HCT116 (cell line): ENCODE measurements at regions not wholly inside any gene's neighbourhood (a gene's known extent, or its start where the extent isn't known, plus 50 kb on each side); places are given as distances from the start of the nearest gene placed in this dataset.

Source experiments
- ATAC-seq: fragments of 200-7000 bp; cut with Tn5 transposase; 2 replicates; pipeline ENCODE4 v1.9.1; 2020; ENCODE audit warnings: mild to moderate bottlenecking, moderate library complexity
- BruUV-seq: library from RNA; stranded (reverse); fragments of 400-500 nt; replicated peaks from 2 replicates; lab custom pipeline; 2021; lab: Mats Ljungman, UMichigan
- CTCF ChIA-PET: fragments of 300-600 bp; sonication (Branson Sonifier 250); formaldehyde crosslinking; loops from one replicate; lab custom pipeline; 2021; ENCODE audit warnings: antibody characterized with exemption; lab: Charles Lee
- POLR2A ChIA-PET: fragments of 300-600, 350-600 bp; sonication (Branson Sonifier 250); formaldehyde crosslinking; loops from one replicate; lab custom pipeline; 2021; ENCODE audit warnings: antibody characterized with exemption; lab: Charles Lee
- RAD21 ChIA-PET, 2 experiments: fragments of 300-600 bp; sonication (Branson Sonifier 250); formaldehyde crosslinking; loops; one replicate each; lab custom pipeline; 2023; ENCODE audit warnings: low total read pairs in 2 of 2; ENCODE audit not compliant: uncharacterized antibody in 2 of 2, unreplicated experiment in 2 of 2, low non-redundant PET in 1 of 2; lab: Charles Lee
- DNase-seq: peaks from one replicate; pipeline ENCODE4 v3.0.0-alpha.2; 2010; ENCODE audit warnings: low read depth, low spot score
- H2AFZ ChIP-seq: fragments of 200-600 bp; shearing (Covaris generic), sonication (generic); 2 replicates; pipeline ENCODE4 v1.6.1; 2017; ENCODE audit warnings: low read depth, mixed run types, mixed read lengths, antibody characterized with exemption, low read length; ENCODE audit not compliant: poor library complexity, severe bottlenecking
- H3K27ac ChIP-seq: 2 replicates; pipeline ENCODE4 v1.5.1; 2012; ENCODE audit warnings: low read depth, low read length
- H3K27me3 ChIP-seq: fragments of 200-600 bp; sonication (generic); 2 replicates; pipeline ENCODE4 v1.6.1; 2016; ENCODE audit warnings: mixed run types, low read length, mixed read lengths; ENCODE audit not compliant: insufficient read depth
- H3K36me3 ChIP-seq, 2 experiments: fragments of 200-500 bp in 1 of 2; fragments of 200-600 bp in 1 of 2; sonication (Bioruptor generic) in 1 of 2; sonication (generic) in 1 of 2; 2 replicates each; pipeline versions ENCODE4 v1.5.1 to v1.6.1; 2014 to 2016; ENCODE audit warnings: low read length in 2 of 2, inconsistent platforms in 1 of 2, mixed read lengths in 1 of 2, mixed run types in 1 of 2; ENCODE audit not compliant: insufficient read depth in 2 of 2, control insufficient read depth in 1 of 2
- H3K4me1 ChIP-seq, 2 experiments: fragments of 200-600 bp in 1 of 2; sonication (generic) in 1 of 2; 2 replicates each; pipeline versions ENCODE4 v1.5.1 to v1.6.1; 2012 to 2017; ENCODE audit warnings: low read length in 2 of 2, inconsistent platforms in 1 of 2, mild to moderate bottlenecking in 1 of 2, mixed read lengths in 1 of 2, mixed run types in 1 of 2, moderate library complexity in 1 of 2; ENCODE audit not compliant: insufficient read depth in 2 of 2, control insufficient read depth in 1 of 2
- H3K4me2 ChIP-seq: fragments of 200-600 bp; sonication (generic); 2 replicates; pipeline ENCODE4 v1.6.1; 2017; ENCODE audit warnings: mixed run types, low read length, mixed read lengths
- H3K4me3 ChIP-seq, 2 experiments: fragments of 200-600 bp in 1 of 2; sonication (generic) in 1 of 2; replicated peaks in 1 of 2; 2 replicates each; pipeline ENCODE4 v1.5.1; 2011 to 2016; ENCODE audit warnings: low read length in 2 of 2, control low read depth in 1 of 2, low read depth in 1 of 2, mild to moderate bottlenecking in 1 of 2, mixed read lengths in 1 of 2, mixed run types in 1 of 2
- H3K79me2 ChIP-seq: fragments of 200-600 bp; sonication (generic); 2 replicates; pipeline ENCODE4 v1.6.1; 2017; ENCODE audit warnings: mild to moderate bottlenecking, mixed run types, low read length, moderate library complexity, mixed read lengths; ENCODE audit not compliant: insufficient read depth
- H3K9ac ChIP-seq: fragments of 200-600 bp; sonication (generic); 2 replicates; pipeline ENCODE4 v1.6.1; 2016; ENCODE audit warnings: low read length, mixed read lengths
- H3K9me2 ChIP-seq: fragments of 200-600 bp; sonication (generic), shearing (Covaris generic); 2 replicates; pipeline ENCODE4 v1.6.1; 2017; ENCODE audit warnings: mixed run types, mild to moderate bottlenecking, moderate library complexity; ENCODE audit not compliant: insufficient read depth
- H3K9me3 ChIP-seq, 2 experiments: fragments of 200-500 bp in 1 of 2; fragments of 200-600 bp in 1 of 2; sonication (Bioruptor generic) in 1 of 2; sonication (generic) in 1 of 2; 2 replicates each; pipeline ENCODE4 v1.6.1; 2014 to 2017; ENCODE audit warnings: low read length in 2 of 2, mixed read lengths in 2 of 2, inconsistent platforms in 1 of 2, low read depth in 1 of 2, mild to moderate bottlenecking in 1 of 2, mixed run types in 1 of 2, moderate library complexity in 1 of 2; ENCODE audit not compliant: control insufficient read depth in 1 of 2, insufficient read depth in 1 of 2
- H4K20me1 ChIP-seq: fragments of 200-600 bp; sonication (generic), shearing (Covaris generic); 2 replicates; pipeline ENCODE4 v1.6.1; 2017; ENCODE audit warnings: mixed run types, mild to moderate bottlenecking, moderate library complexity; ENCODE audit not compliant: insufficient read depth
- CTCF ChIP-seq, 3 experiments: fragments of 200-600 bp in 1 of 3; sonication (generic) in 1 of 3; IDR thresholded peaks in 2 of 3; conservative IDR thresholded peaks in 1 of 3; 2 replicates each; pipeline ENCODE4 v1.5.1; 2012 to 2017; ENCODE audit warnings: low read depth in 2 of 3, low read length in 2 of 3, antibody characterized with exemption in 1 of 3, borderline replicate concordance in 1 of 3, control low read depth in 1 of 3, mild to moderate bottlenecking in 1 of 3, mixed read lengths in 1 of 3, mixed run types in 1 of 3, moderate library complexity in 1 of 3; ENCODE audit not compliant: insufficient read depth in 1 of 3
- EZH2 ChIP-seq: fragments of 200-600 bp; sonication (generic); IDR thresholded peaks from 2 replicates; pipeline ENCODE4 v1.6.1; 2017; ENCODE audit warnings: antibody characterized with exemption, mixed run types
- FOSL1 ChIP-seq: IDR thresholded peaks from 2 replicates; pipeline ENCODE4 v1.6.1; 2012; ENCODE audit warnings: low read depth
- JUND ChIP-seq: IDR thresholded peaks from 2 replicates; pipeline ENCODE4 v1.6.1; 2012
- POLR2AphosphoS5 ChIP-seq: IDR thresholded peaks from 2 replicates; pipeline ENCODE4 v1.6.1; 2011; ENCODE audit warnings: mild to moderate bottlenecking, low read depth, low read length, moderate library complexity
- RAD21 ChIP-seq: IDR thresholded peaks from 2 replicates; pipeline ENCODE4 v1.6.1; 2012; ENCODE audit warnings: low read depth, mild to moderate bottlenecking
- REST ChIP-seq: IDR thresholded peaks from 2 replicates; pipeline ENCODE4 v1.6.1; 2012; ENCODE audit warnings: low read depth
- SP1 ChIP-seq: IDR thresholded peaks from 2 replicates; pipeline ENCODE4 v1.6.1; 2012; ENCODE audit warnings: low read depth
- TCF7L2 ChIP-seq: IDR thresholded peaks from 2 replicates; pipeline ENCODE4 v1.7.0; 2011; ENCODE audit warnings: borderline replicate concordance, inconsistent platforms; ENCODE audit not compliant: insufficient read depth, insufficient read length; ENCODE audit errors: extremely low read depth
- YY1 ChIP-seq: IDR thresholded peaks from 2 replicates; pipeline ENCODE4 v1.6.1; 2011; ENCODE audit warnings: low read length, low read depth, moderate library complexity, mild to moderate bottlenecking; ENCODE audit not compliant: insufficient replicate concordance; ENCODE audit errors: extremely low read depth
- ZNF274 ChIP-seq: fragments of 200-500 bp; sonication (Bioruptor generic); IDR thresholded peaks from 2 replicates; pipeline ENCODE4 v1.6.1; 2014; ENCODE audit warnings: mild to moderate bottlenecking, low read depth, low read length, inconsistent platforms
- intact Hi-C: fragments of 100-400 bp; cut with micrococcal nuclease; formaldehyde crosslinking; loops from 2 replicates; pipeline ENCODE4 v1.10.0; 2022
- TF ChIP-seq, protein P1 (sequence below): IDR thresholded peaks from 2 replicates; pipeline ENCODE4 v1.6.1; 2012

DNA sequence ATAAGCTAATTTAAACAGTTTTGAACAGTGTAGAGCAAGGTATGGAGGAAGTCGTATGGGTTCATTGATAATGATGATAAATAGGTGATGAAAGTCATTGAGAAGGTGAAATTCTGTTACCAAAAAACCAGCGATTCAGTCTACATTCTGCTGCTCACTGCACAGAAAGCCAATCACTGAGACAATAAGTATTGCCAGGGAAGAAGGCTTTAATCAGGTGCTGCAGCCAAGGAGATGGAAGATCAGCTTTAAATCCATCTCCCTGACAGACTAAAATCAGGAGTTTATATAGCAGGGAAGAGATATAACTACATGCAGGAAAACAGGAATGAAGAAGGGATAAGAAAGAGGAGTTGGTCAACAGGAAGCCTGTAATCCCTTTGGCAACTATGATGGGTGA, 361.3 kb upstream of the C1orf174 start:
- Histone ChIP-seq H3K4me2 (no peak overlapping the region), H4K20me1 (no peaks in the 10 kb centered on the region), H3K9ac (no peak overlapping the region), H2AFZ (no peak overlapping the region)
- no peak for TF ChIP-seq TCF7L2
- no peak for TF ChIP-seq FOSL1
- TF ChIP-seq ZNF274, result no peak
- no peak for TF ChIP-seq EZH2
- TF ChIP-seq JUND, result no peak
- no peak for TF ChIP-seq RAD21
- TF ChIP-seq, protein P1, sequence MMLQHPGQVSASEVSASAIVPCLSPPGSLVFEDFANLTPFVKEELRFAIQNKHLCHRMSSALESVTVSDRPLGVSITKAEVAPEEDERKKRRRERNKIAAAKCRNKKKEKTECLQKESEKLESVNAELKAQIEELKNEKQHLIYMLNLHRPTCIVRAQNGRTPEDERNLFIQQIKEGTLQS, result no peak
- no peak for TF ChIP-seq SP1
- no peak for TF ChIP-seq YY1
- TF ChIP-seq POLR2AphosphoS5, result no peak
- TF ChIP-seq REST, result no peak
- no peak for TF ChIP-seq CTCF (IDR thresholded peaks at IDR 0.05 in 2 of 3, conservative IDR thresholded peaks at IDR 0.05 in 1 of 3; ENCODE audit: borderline replicate concordance in 1 of 3, insufficient read depth in 1 of 3, low read depth in 2 of 3, low read length in 2 of 3)
- TF ChIP-seq, all 23 proteins: peak for 0
- Histone ChIP-seq H3K4me1 (no peaks in the 10 kb centered on the region), H3K36me3 (no peaks in the 10 kb centered on the region), H3K9me2 (no peaks in the 10 kb centered on the region), H3K79me2 (no peaks in the 10 kb centered on the region), H3K27ac (no peak overlapping the region), H3K4me3 (no peak overlapping the region), H3K27me3 (no peaks in the 10 kb centered on the region), H3K9me3 (no peaks in the 10 kb centered on the region; a peak in 1 of 4 replicates)
- ATAC-seq (no peak), DNase-seq (no peak)
- BruUV-seq, result no TSS peak
- intact Hi-C loops, result no loop called here
- ChIA-PET POLR2A (no interaction called here), RAD21 (no interaction called here), CTCF (no interaction called here)
